Caco-2 (cell line): ENCODE measurements at regions not wholly inside any gene's neighbourhood (a gene's known extent, or its start where the extent isn't known, plus 50 kb on each side); places are given as distances from the start of the nearest gene placed in this dataset.

ENCODE experiments used
- BruUV-seq: library from RNA; stranded (reverse); fragments of 400-500 nt; replicated peaks from 2 replicates; lab custom pipeline; 2021; lab: Mats Ljungman, UMichigan
- CTCF ChIA-PET: fragments of 300-600 bp; sonication (Branson Sonifier 250); formaldehyde crosslinking; loops from one replicate; lab custom pipeline; 2022; ENCODE audit warnings: antibody characterized with exemption; lab: Charles Lee
- POLR2A ChIA-PET: fragments of 300-600 bp; sonication (Branson Sonifier 250); formaldehyde crosslinking; loops from one replicate; lab custom pipeline; 2022; ENCODE audit warnings: antibody characterized with exemption; lab: Charles Lee
- DNase-seq, 2 experiments: peaks; one replicate each; pipeline versions ENCODE4 v3.0.0 to v3.0.0-alpha.2; 2020 to 2022
- H3K27me3 ChIP-seq: replicated peaks from 2 replicates; pipeline ENCODE4 v1.6.0; 2011; ENCODE audit warnings: low read length; ENCODE audit not compliant: control insufficient read depth, insufficient read depth
- H3K36me3 ChIP-seq: 2 replicates; pipeline ENCODE4 v1.5.1; 2011; ENCODE audit warnings: low read length; ENCODE audit not compliant: control insufficient read depth, insufficient read depth
- H3K4me1 ChIP-seq: fragments of 250-450 bp; sonication (Bioruptor Pico); 2 replicates; pipeline ENCODE4 v1.5.1; 2020; ENCODE audit warnings: mild to moderate bottlenecking
- H3K4me3 ChIP-seq: 2 replicates; pipeline ENCODE4 v1.5.1; 2011; ENCODE audit warnings: low read depth, mild to moderate bottlenecking, control low read depth, low read length
- H3K9me3 ChIP-seq: fragments of 250-450 bp; sonication (Bioruptor Pico); 2 replicates; pipeline ENCODE4 v1.5.1; 2020; ENCODE audit warnings: mild to moderate bottlenecking, moderate library complexity
- H3K27ac Mint-ChIP-seq: one replicate; pipeline ENCODE4 v1.8.0; 2022; ENCODE audit warnings: mixed read lengths; ENCODE audit not compliant: unreplicated experiment
- H3K27me3 Mint-ChIP-seq: one replicate; pipeline ENCODE4 v1.8.0; 2022; ENCODE audit warnings: mixed read lengths; ENCODE audit not compliant: insufficient read depth, unreplicated experiment
- H3K36me3 Mint-ChIP-seq: one replicate; pipeline ENCODE4 v1.8.0; 2022; ENCODE audit warnings: mild to moderate bottlenecking, mixed read lengths; ENCODE audit not compliant: insufficient read depth, unreplicated experiment
- H3K4me1 Mint-ChIP-seq: one replicate; pipeline ENCODE4 v1.8.0; 2022; ENCODE audit warnings: low read depth, mixed read lengths; ENCODE audit not compliant: unreplicated experiment
- H3K4me3 Mint-ChIP-seq: one replicate; pipeline ENCODE4 v1.8.0; 2022; ENCODE audit warnings: mild to moderate bottlenecking, moderate library complexity, mixed read lengths; ENCODE audit not compliant: unreplicated experiment
- H3K9me3 Mint-ChIP-seq: one replicate; pipeline ENCODE4 v1.8.0; 2022; ENCODE audit warnings: mixed read lengths; ENCODE audit not compliant: unreplicated experiment
- intact Hi-C: fragments of 100-400 bp; cut with micrococcal nuclease; formaldehyde crosslinking; loops from one replicate; pipeline ENCODE4 v1.10.0; 2022; ENCODE audit not compliant: unreplicated experiment
- TF ChIP-seq, protein P1 (sequence below), 2 experiments: fragments of 200-600 bp in 1 of 2; IDR thresholded peaks; 1 replicate in 1 of 2; 2 replicates in 1 of 2; pipeline versions ENCODE4 v1.5.1 to v1.8.0; 2011 to 2022; ENCODE audit warnings: antibody characterized with exemption in 1 of 2, control low read depth in 1 of 2, inconsistent platforms in 1 of 2, low read depth in 1 of 2, low read length in 1 of 2, mild to moderate bottlenecking in 1 of 2, moderate library complexity in 1 of 2; ENCODE audit not compliant: insufficient read depth in 1 of 2, severe bottlenecking in 1 of 2, unreplicated experiment in 1 of 2

GRCh38 chr16:60302676-60303075, 1568.6 kb upstream of the GOT2 start:
- no peaks in the 10 kb centered on the region for H3K4me1 Mint-ChIP-seq
- DNase-seq, result no peak
- TF ChIP-seq, protein P1, sequence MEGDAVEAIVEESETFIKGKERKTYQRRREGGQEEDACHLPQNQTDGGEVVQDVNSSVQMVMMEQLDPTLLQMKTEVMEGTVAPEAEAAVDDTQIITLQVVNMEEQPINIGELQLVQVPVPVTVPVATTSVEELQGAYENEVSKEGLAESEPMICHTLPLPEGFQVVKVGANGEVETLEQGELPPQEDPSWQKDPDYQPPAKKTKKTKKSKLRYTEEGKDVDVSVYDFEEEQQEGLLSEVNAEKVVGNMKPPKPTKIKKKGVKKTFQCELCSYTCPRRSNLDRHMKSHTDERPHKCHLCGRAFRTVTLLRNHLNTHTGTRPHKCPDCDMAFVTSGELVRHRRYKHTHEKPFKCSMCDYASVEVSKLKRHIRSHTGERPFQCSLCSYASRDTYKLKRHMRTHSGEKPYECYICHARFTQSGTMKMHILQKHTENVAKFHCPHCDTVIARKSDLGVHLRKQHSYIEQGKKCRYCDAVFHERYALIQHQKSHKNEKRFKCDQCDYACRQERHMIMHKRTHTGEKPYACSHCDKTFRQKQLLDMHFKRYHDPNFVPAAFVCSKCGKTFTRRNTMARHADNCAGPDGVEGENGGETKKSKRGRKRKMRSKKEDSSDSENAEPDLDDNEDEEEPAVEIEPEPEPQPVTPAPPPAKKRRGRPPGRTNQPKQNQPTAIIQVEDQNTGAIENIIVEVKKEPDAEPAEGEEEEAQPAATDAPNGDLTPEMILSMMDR (IDR thresholded peaks at IDR 0.05; ENCODE audit: insufficient read depth in 1 of 2, low read depth in 1 of 2, low read length in 1 of 2, severe bottlenecking in 1 of 2, unreplicated experiment in 1 of 2), result no peak
- H3K36me3 Mint-ChIP-seq, result no peaks in the 10 kb centered on the region
- H3K27me3 Mint-ChIP-seq, result peaks cover 6% of the 10 kb centered on the region
- intact Hi-C loops, result no loop called here
- no peak overlapping the region for H3K4me3 Mint-ChIP-seq
- no peak overlapping the region for H3K4me3 ChIP-seq
- CTCF ChIA-PET, result no interaction called here
- no peaks in the 10 kb centered on the region for H3K27me3 ChIP-seq
- H3K9me3 Mint-ChIP-seq, result peaks cover 9% of the 10 kb centered on the region
- no peaks in the 10 kb centered on the region for H3K4me1 ChIP-seq
- no peak overlapping the region for H3K27ac Mint-ChIP-seq
- POLR2A ChIA-PET, result no interaction called here
- no peaks in the 10 kb centered on the region for H3K36me3 ChIP-seq
- no peaks in the 10 kb centered on the region for H3K9me3 ChIP-seq
- no TSS peak for BruUV-seq

- Histone ChIP-seq H3K9me3 (no peaks in the 10 kb centered on the region), H3K4me3 (no peak overlapping the region), H3K36me3 (no peaks in the 10 kb centered on the region), H3K27me3 (no peaks in the 10 kb centered on the region), H3K4me1 (no peaks in the 10 kb centered on the region)
- no peak overlapping the region for H3K27ac Mint-ChIP-seq
- BruUV-seq, result no TSS peak
- CTCF ChIA-PET, result no interaction called here
- TF ChIP-seq, protein P1 (IDR thresholded peaks at IDR 0.05; ENCODE audit: insufficient read depth in 1 of 2, low read depth in 1 of 2, low read length in 1 of 2, severe bottlenecking in 1 of 2, unreplicated experiment in 1 of 2), result no peak
- POLR2A ChIA-PET, result no interaction called here
- no peak for DNase-seq
- peaks cover 8% of the 10 kb centered on the region for H3K9me3 Mint-ChIP-seq
- H3K36me3 Mint-ChIP-seq, result no peaks in the 10 kb centered on the region
- intact Hi-C loops, result no loop called here
- peaks cover 6% of the 10 kb centered on the region for H3K27me3 Mint-ChIP-seq
- H3K4me1 Mint-ChIP-seq, result no peaks in the 10 kb centered on the region
- no peak overlapping the region for H3K4me3 Mint-ChIP-seq
Observed at GRCh38 chr16:60302261-60302660, 1568.1 kb upstream of the GOT2 start.

- Mint-ChIP-seq H3K9me3 (peaks cover 8% of the 10 kb centered on the region), H3K4me1 (no peaks in the 10 kb centered on the region), H3K27ac (no peak overlapping the region), H3K36me3 (no peaks in the 10 kb centered on the region), H3K4me3 (no peak overlapping the region), H3K27me3 (peaks cover 6% of the 10 kb centered on the region)
- intact Hi-C loops, result no loop called here
- TF ChIP-seq, protein P1 (IDR thresholded peaks at IDR 0.05; ENCODE audit: insufficient read depth in 1 of 2, low read depth in 1 of 2, low read length in 1 of 2, severe bottlenecking in 1 of 2, unreplicated experiment in 1 of 2), result no peak
- CTCF ChIA-PET, result no interaction called here
- POLR2A ChIA-PET, result no interaction called here
- BruUV-seq, result no TSS peak
- Histone ChIP-seq H3K4me1 (no peaks in the 10 kb centered on the region), H3K9me3 (no peaks in the 10 kb centered on the region), H3K36me3 (no peaks in the 10 kb centered on the region), H3K27me3 (no peaks in the 10 kb centered on the region), H3K4me3 (no peak overlapping the region)
- no peak for DNase-seq
Observed at GRCh38 chr16:60299241-60299776, 1565.2 kb upstream of the GOT2 start.
